BE2C (cell line): ENCODE measurements at regions not wholly inside any gene's neighbourhood (a gene's known extent, or its start where the extent isn't known, plus 50 kb on each side); places are given as distances from the start of the nearest gene placed in this dataset.
"Not testable (repeated sequence)": the region's sequence is repeated elsewhere in the genome, so short reads cannot be mapped to it uniquely, and the experiment has no call there.

Source experiments
- DNase-seq: peaks from one replicate; pipeline ENCODE4 v3.0.0-alpha.2; 2020
- H3K27me3 ChIP-seq: fragments of 250-450 bp; sonication (Bioruptor Pico); 2 replicates; pipeline ENCODE4 v1.5.1; 2020; ENCODE audit warnings: mild to moderate bottlenecking
- H3K36me3 ChIP-seq: fragments of 250-450 bp; sonication (Bioruptor Pico); 2 replicates; pipeline ENCODE4 v1.5.1; 2020; ENCODE audit warnings: mild to moderate bottlenecking
- H3K4me1 ChIP-seq: fragments of 250-450 bp; sonication (Bioruptor Pico); 2 replicates; pipeline ENCODE4 v1.5.1; 2020
- H3K4me3 ChIP-seq: 2 replicates; pipeline ENCODE4 v1.5.1; 2011; ENCODE audit warnings: low read depth, low read length
- H3K9me3 ChIP-seq: fragments of 250-450 bp; sonication (Bioruptor Pico); 2 replicates; pipeline ENCODE4 v1.5.1; 2020
- CTCF ChIP-seq: IDR thresholded peaks from 2 replicates; pipeline ENCODE4 v1.5.1; 2012; ENCODE audit warnings: mild to moderate bottlenecking, low read depth, low read length

- no peak for TF ChIP-seq CTCF
- DNase-seq = no peak
- H3K36me3 ChIP-seq = no peaks in the 10 kb centered on the region
- no peaks in the 10 kb centered on the region for H3K27me3 ChIP-seq
- no peak overlapping the region for H3K4me3 ChIP-seq
- no peaks in the 10 kb centered on the region for H3K9me3 ChIP-seq
- H3K4me1 ChIP-seq = no peaks in the 10 kb centered on the region
Measured at GRCh38 chr2:194842871-194843270, 814.2 kb upstream of the SLC39A10 start.

GRCh38 chr2:194834371-194834770, 822.7 kb upstream of the SLC39A10 start:
- H3K27me3 ChIP-seq, H3K9me3 ChIP-seq, H3K36me3 ChIP-seq, DNase-seq, H3K4me1 ChIP-seq, H3K4me3 ChIP-seq: not testable (repeated sequence)

GRCh38 chr2:194826241-194826640, 830.8 kb upstream of the SLC39A10 start:
- Histone ChIP-seq H3K4me1 (no peaks in the 10 kb centered on the region), H3K9me3 (no peaks in the 10 kb centered on the region), H3K36me3 (no peaks in the 10 kb centered on the region), H3K4me3 (no peak overlapping the region), H3K27me3 (no peaks in the 10 kb centered on the region)
- no peak for DNase-seq
- no peak for TF ChIP-seq CTCF

- no peaks in the 10 kb centered on the region for H3K27me3 ChIP-seq
- TF ChIP-seq CTCF = no peak
- no peak for DNase-seq
- no peak overlapping the region for H3K4me3 ChIP-seq
- no peaks in the 10 kb centered on the region for H3K9me3 ChIP-seq
- H3K36me3 ChIP-seq = no peaks in the 10 kb centered on the region
- no peaks in the 10 kb centered on the region for H3K4me1 ChIP-seq
Measured at GRCh38 chr2:194824450-194824849, 832.6 kb upstream of the SLC39A10 start.

GRCh38 chr2:194822657-194823056, 834.4 kb upstream of the SLC39A10 start:
- no peak for TF ChIP-seq CTCF
- no peak for DNase-seq

GRCh38 chr2:194822097-194822496, 834.9 kb upstream of the SLC39A10 start:
- H3K4me1 ChIP-seq = no peaks in the 10 kb centered on the region
- H3K36me3 ChIP-seq = no peaks in the 10 kb centered on the region
- no peaks in the 10 kb centered on the region for H3K9me3 ChIP-seq
- no peak for DNase-seq
- H3K27me3 ChIP-seq = no peaks in the 10 kb centered on the region
- no peak overlapping the region for H3K4me3 ChIP-seq
- no peak for TF ChIP-seq CTCF

More at GRCh38 chr2:194822657-194823056, 834.4 kb upstream of the SLC39A10 start:
- Histone ChIP-seq H3K27me3 (no peaks in the 10 kb centered on the region), H3K4me1 (no peaks in the 10 kb centered on the region), H3K36me3 (no peaks in the 10 kb centered on the region), H3K4me3 (no peak overlapping the region), H3K9me3 (no peaks in the 10 kb centered on the region)

- Histone ChIP-seq H3K4me1 (no peaks in the 10 kb centered on the region), H3K27me3 (no peaks in the 10 kb centered on the region), H3K9me3 (no peaks in the 10 kb centered on the region), H3K36me3 (no peaks in the 10 kb centered on the region), H3K4me3 (no peak overlapping the region)
- DNase-seq = no peak
- no peak for TF ChIP-seq CTCF
Measured at GRCh38 chr2:194819367-194819766, 837.7 kb upstream of the SLC39A10 start.
